ENCODE measurements at regions not wholly inside any gene's neighbourhood (a gene's known extent, or its start where the extent isn't known, plus 50 kb on each side); places are given as distances from the start of the nearest gene placed in this dataset.
"Not testable (repeated sequence)": the region's sequence is repeated elsewhere in the genome, so short reads cannot be mapped to it uniquely, and the experiment has no call there.

- DNase-seq, result no peak
These were observed 773.4 kb upstream of the RAG2 start for GRCh38 chr11:37371346-37371970.

GRCh38 chr11:37370817-37371216 lies 772.8 kb upstream of the RAG2 start:
- DNase-seq, result no peak

- no peak for DNase-seq
These were observed 766.3 kb upstream of the RAG2 start for GRCh38 chr11:37364246-37364839.

GRCh38 chr11:37353192-37353591 lies 755.2 kb upstream of the RAG2 start:
- no peak for DNase-seq

- no peak for DNase-seq
These were observed 754.4 kb upstream of the RAG2 start for GRCh38 chr11:37352485-37352884.

GRCh38 chr11:37343290-37343689 lies 745.3 kb upstream of the RAG2 start:
- no peak for DNase-seq

- no peak for DNase-seq
These were observed 738.4 kb upstream of the RAG2 start for GRCh38 chr11:37336401-37336800.

GRCh38 chr11:37333345-37333744 lies 735.3 kb upstream of the RAG2 start:
- no peak for DNase-seq

GRCh38 chr11:37323843-37324242 lies 725.8 kb upstream of the RAG2 start:
- DNase-seq, result no peak

GRCh38 chr11:37322333-37323194 lies 724.5 kb upstream of the RAG2 start:
- DNase-seq, result no peak

- DNase-seq, result no peak
These were observed 722.9 kb upstream of the RAG2 start for GRCh38 chr11:37320921-37321320.

GRCh38 chr11:37317803-37318202 lies 719.8 kb upstream of the RAG2 start:
- no peak for DNase-seq

- DNase-seq, result no peak
These were observed 715.2 kb upstream of the RAG2 start for GRCh38 chr11:37313266-37313665.

GRCh38 chr11:37306563-37306962 lies 708.5 kb upstream of the RAG2 start:
- DNase-seq, result no peak

GRCh38 chr11:37301405-37301804 lies 703.4 kb upstream of the RAG2 start:
- not testable (repeated sequence) for DNase-seq

- no peak for DNase-seq
These were observed 700.1 kb upstream of the RAG2 start for GRCh38 chr11:37298173-37298572.

GRCh38 chr11:37286890-37287289 lies 688.9 kb upstream of the RAG2 start:
- no peak for DNase-seq

- no peak for DNase-seq
These were observed 684.3 kb upstream of the RAG2 start for GRCh38 chr11:37282367-37282766.

GRCh38 chr11:37280200-37280599 lies 682.2 kb upstream of the RAG2 start:
- DNase-seq, result no peak

- DNase-seq, result no peak
These were observed 679.9 kb upstream of the RAG2 start for GRCh38 chr11:37277896-37278465.

GRCh38 chr11:37264783-37265182 lies 666.7 kb upstream of the RAG2 start:
- no peak for DNase-seq

GRCh38 chr11:37264060-37264459 lies 666.0 kb upstream of the RAG2 start:
- DNase-seq, result no peak

GRCh38 chr11:37263467-37263866 lies 665.4 kb upstream of the RAG2 start:
- not testable (repeated sequence) for DNase-seq

GRCh38 chr11:37259734-37260133 lies 661.7 kb upstream of the RAG2 start:
- no peak for DNase-seq
